A549 (cell line): ENCODE measurements at regions not wholly inside any gene's neighbourhood (a gene's known extent, or its start where the extent isn't known, plus 50 kb on each side); places are given as distances from the start of the nearest gene placed in this dataset.

Experiments used
- ATAC-seq, 2 experiments: fragments of 200-7000 bp in 1 of 2; fragments of >200 bp in 1 of 2; cut with Nextera tagmentation in 1 of 2; cut with Tn5 transposase in 1 of 2; 3 replicates each; pipeline versions ENCODE4 v1.8.0 to v1.9.1; 2018 to 2020; ENCODE audit warnings: mild to moderate bottlenecking in 1 of 2, moderate library complexity in 1 of 2
- CTCF ChIA-PET: fragments of 300-600 bp; sonication (Branson Sonifier 250); formaldehyde crosslinking; extraction: SDS; loops from one replicate; lab custom pipeline; 2021; ENCODE audit warnings: antibody characterized with exemption, inconsistent platforms; lab: Yijun Ruan, JAX
- POLR2A ChIA-PET: fragments of 350-600 bp; formaldehyde crosslinking; extraction: SDS; loops from one replicate; lab custom pipeline; 2021; ENCODE audit warnings: antibody characterized with exemption, inconsistent platforms; lab: Yijun Ruan, JAX
- DNase-seq, 2 experiments: peaks; one replicate each; pipeline versions ENCODE4 v3.0.0 to v3.0.0-alpha.2; 2011 to 2016; ENCODE audit warnings: low read depth in 1 of 2, low spot score in 1 of 2
- FAIRE-seq: peaks from 2 replicates; lab custom pipeline; 2011; peaks lifted over from hg19 to GRCh38; lab: Jason Lieb, UNC
- H3K27ac ChIP-seq, 2 experiments: fragments of >200 bp; sonication (Bioruptor Twin); formaldehyde crosslinking; 3 replicates each; pipeline ENCODE4 v1.5.1; 2016 to 2017
- H3K4me1 ChIP-seq: fragments of >200 bp; sonication (Bioruptor Twin); formaldehyde crosslinking; 3 replicates; pipeline ENCODE4 v1.6.1; 2016
- H3K4me2 ChIP-seq: fragments of >200 bp; sonication (Bioruptor Twin); formaldehyde crosslinking; 3 replicates; pipeline ENCODE4 v1.6.1; 2016
- H3K4me3 ChIP-seq: fragments of >200 bp; sonication (Bioruptor Twin); formaldehyde crosslinking; 3 replicates; pipeline ENCODE4 v1.5.1; 2016
- H3K9me3 ChIP-seq: fragments of >200 bp; sonication (Bioruptor Twin); formaldehyde crosslinking; 3 replicates; pipeline ENCODE4 v1.6.1; 2016
- CEBPB ChIP-seq, 2 experiments: fragments of >200 bp in 1 of 2; sonication (Bioruptor Twin) in 1 of 2; formaldehyde crosslinking in 1 of 2; IDR thresholded peaks; 2 replicates each; pipeline ENCODE4 v1.6.1; 2012 to 2016
- FOSB ChIP-seq: fragments of 250-450 bp; sonication (Bioruptor Pico); IDR thresholded peaks from 2 replicates; pipeline ENCODE4 v1.5.0; 2020; ENCODE audit warnings: mild to moderate bottlenecking, moderate library complexity
- FOXS1 ChIP-seq: fragments of 250-450 bp; sonication (Bioruptor Pico); IDR thresholded peaks from 2 replicates; pipeline ENCODE4 v1.5.0; 2020; ENCODE audit warnings: mild to moderate bottlenecking, moderate library complexity
- GATA3 ChIP-seq: IDR thresholded peaks from 2 replicates; pipeline ENCODE4 v1.6.1; 2012; ENCODE audit warnings: borderline replicate concordance
- HDAC2 ChIP-seq: fragments of 200-600 bp; sonication (generic); IDR thresholded peaks from 2 replicates; pipeline ENCODE4 v1.6.1; 2016
- HEYL ChIP-seq: fragments of 250-450 bp; sonication (Bioruptor Pico); IDR thresholded peaks from 2 replicates; pipeline ENCODE4 v1.8.0; 2021; ENCODE audit warnings: mild to moderate bottlenecking, moderate library complexity
- HOXB5 ChIP-seq: fragments of 250-450 bp; sonication (Bioruptor Pico); IDR thresholded peaks from 2 replicates; pipeline ENCODE4 v1.5.0; 2020; ENCODE audit warnings: mild to moderate bottlenecking, moderate library complexity
- NFE2L2 ChIP-seq: fragments of 150-350 bp; conservative IDR thresholded peaks from 2 replicates; pipeline ENCODE4 v1.6.1; 2014; ENCODE audit warnings: low read length
- NPAS2 ChIP-seq: fragments of 250-450 bp; sonication (Bioruptor Pico); IDR thresholded peaks from 2 replicates; pipeline ENCODE4 v1.8.0; 2022; ENCODE audit warnings: mild to moderate bottlenecking, moderate library complexity, borderline replicate concordance
- RAD21 ChIP-seq, 2 experiments: fragments of >200 bp in 1 of 2; sonication (Bioruptor Twin) in 1 of 2; formaldehyde crosslinking in 1 of 2; IDR thresholded peaks in 1 of 2; conservative IDR thresholded peaks in 1 of 2; 2 replicates in 1 of 2; 3 replicates in 1 of 2; pipeline ENCODE4 v1.6.1; 2012 to 2018; ENCODE audit warnings: inconsistent platforms in 1 of 2
- RCOR1 ChIP-seq: fragments of 150-350 bp; IDR thresholded peaks from 2 replicates; pipeline ENCODE4 v1.6.1; 2014; ENCODE audit warnings: antibody characterized with exemption, low read length, low read depth
- RFX5 ChIP-seq: fragments of 450-650 bp; IDR thresholded peaks from 2 replicates; pipeline ENCODE4 v1.7.1; 2014; ENCODE audit warnings: antibody characterized with exemption, mild to moderate bottlenecking, moderate library complexity
- SREBF2 ChIP-seq: fragments of 450-650 bp; IDR thresholded peaks from 2 replicates; pipeline ENCODE4 v1.6.1; 2014; ENCODE audit warnings: mild to moderate bottlenecking, moderate library complexity
- TFCP2L1 ChIP-seq: fragments of 250-450 bp; sonication (Bioruptor Pico); IDR thresholded peaks from 2 replicates; pipeline ENCODE4 v1.5.0; 2021; ENCODE audit warnings: mild to moderate bottlenecking
- USF2 ChIP-seq: fragments of 450-650 bp; IDR thresholded peaks from 2 replicates; pipeline ENCODE4 v1.6.1; 2014; ENCODE audit warnings: antibody characterized with exemption
- ZC3H11A ChIP-seq: fragments of 450-650 bp; IDR thresholded peaks from 2 replicates; pipeline ENCODE4 v1.6.1; 2014; ENCODE audit warnings: antibody characterized with exemption, mild to moderate bottlenecking
- ZSCAN20 ChIP-seq: fragments of 250-450 bp; sonication (Bioruptor Pico); IDR thresholded peaks from 2 replicates; pipeline ENCODE4 v1.8.0; 2022; ENCODE audit warnings: mild to moderate bottlenecking, moderate library complexity
- WGBS: methylation state at CpG from one replicate; pipeline ENCODE4 v1.1.6; 2017; ENCODE audit errors: missing lambda C conversion rate; 5-methylcytosine and 5-hydroxymethylcytosine counted together
- small RNA-seq, 6 experiments: library from RNA; depleted of rRNA; stranded (forward); fragments of <200 nt; gene quantifications; one replicate each; pipeline ENCODE3, GENCODE V24; 2012
- TF ChIP-seq, protein P1 (sequence below): IDR thresholded peaks from 2 replicates; pipeline ENCODE4 v1.6.1; 2012
- TF ChIP-seq, protein P2 (sequence below): fragments of 250-450 bp; sonication (Bioruptor Pico); IDR thresholded peaks from 2 replicates; pipeline ENCODE4 v1.5.0; 2020; ENCODE audit warnings: low read depth, mild to moderate bottlenecking, moderate library complexity
- TF ChIP-seq, protein P3 (sequence below): fragments of >200 bp; sonication (Bioruptor Twin); formaldehyde crosslinking; IDR thresholded peaks from 2 replicates; pipeline ENCODE4 v1.6.1; 2016
- TF ChIP-seq, protein P4 (sequence below): fragments of >200 bp; sonication (Bioruptor Twin); formaldehyde crosslinking; IDR thresholded peaks from 3 replicates; pipeline ENCODE4 v1.6.1; 2016

DNA sequence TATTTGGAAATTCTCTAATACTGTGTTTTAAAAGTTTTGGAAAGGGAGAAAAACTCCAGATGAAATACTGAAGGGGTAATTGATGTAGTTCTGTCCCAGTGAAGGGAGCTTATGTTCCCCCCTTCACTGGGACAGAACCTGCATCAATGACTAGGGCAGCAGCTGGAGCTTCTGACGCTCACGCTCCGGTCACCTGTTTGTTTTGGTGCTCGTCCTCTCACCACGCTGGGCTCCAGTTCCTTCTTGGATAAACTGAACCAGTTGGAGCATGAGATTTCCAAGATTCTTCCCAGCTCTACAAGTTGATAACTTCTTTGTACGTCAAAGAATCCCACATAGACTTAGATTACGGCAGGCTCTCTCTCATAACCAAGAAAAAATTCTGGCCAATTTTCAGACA is 51.4 kb upstream of the HNRNPU start:
- H3K9me3 ChIP-seq, result no peaks in the 10 kb centered on the region
- FAIRE-seq, result no peak
- H3K4me1 ChIP-seq, result peaks cover 4% of the 10 kb centered on the region; the same call in 1 of the 3 replicates
- 87% methylated on average over 7 of the region's 7 CpGs for WGBS
- ChIA-PET CTCF (interaction anchor here (0.6 to 1.4 kb wide), 2 partner anchors 54 to 71 kb away, joined by 3 to 4 read pairs; a partner anchor contains a TSS), POLR2A (no interaction called here)
- no peak for TF ChIP-seq TFCP2L1 (CRISPR knock-in tag)
- TF ChIP-seq NPAS2 (CRISPR knock-in tag), result no peak
- TF ChIP-seq NFE2L2, result no peak
- TF ChIP-seq SREBF2, result no peak
- TF ChIP-seq ZC3H11A, result no peak
- TF ChIP-seq HOXB5 (CRISPR knock-in tag), result no peak
- TF ChIP-seq, protein P1, sequence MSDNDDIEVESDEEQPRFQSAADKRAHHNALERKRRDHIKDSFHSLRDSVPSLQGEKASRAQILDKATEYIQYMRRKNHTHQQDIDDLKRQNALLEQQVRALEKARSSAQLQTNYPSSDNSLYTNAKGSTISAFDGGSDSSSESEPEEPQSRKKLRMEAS, result no peak
- TF ChIP-seq FOSB, result no peak
- TF ChIP-seq RAD21 (conservative IDR thresholded peaks at IDR 0.05 in 1 of 2, IDR thresholded peaks at IDR 0.05 in 1 of 2), result no peak
- no peak for TF ChIP-seq RFX5
- no peak overlapping the region for H3K4me3 ChIP-seq
- DNase-seq, result no peak
- no peak overlapping the region for H3K27ac ChIP-seq
- no peak for ATAC-seq
- no peak overlapping the region for H3K4me2 ChIP-seq

- Histone ChIP-seq H3K4me2 (no peak overlapping the region), H3K4me3 (no peak overlapping the region), H3K9me3 (no peaks in the 10 kb centered on the region), H3K4me1 (peaks cover 4% of the 10 kb centered on the region; the same call in 1 of the 3 replicates), H3K27ac (no peak overlapping the region)
- WGBS, result 81% methylated on average over 4 of the region's 4 CpGs
- ChIA-PET POLR2A (no interaction called here), CTCF (interaction anchor here (1.4 kb wide), 1 partner anchor 55 kb away, joined by 3 read pairs; a partner anchor contains a TSS)
- no peak for FAIRE-seq
- DNase-seq, result no peak
- TF ChIP-seq, protein P2, sequence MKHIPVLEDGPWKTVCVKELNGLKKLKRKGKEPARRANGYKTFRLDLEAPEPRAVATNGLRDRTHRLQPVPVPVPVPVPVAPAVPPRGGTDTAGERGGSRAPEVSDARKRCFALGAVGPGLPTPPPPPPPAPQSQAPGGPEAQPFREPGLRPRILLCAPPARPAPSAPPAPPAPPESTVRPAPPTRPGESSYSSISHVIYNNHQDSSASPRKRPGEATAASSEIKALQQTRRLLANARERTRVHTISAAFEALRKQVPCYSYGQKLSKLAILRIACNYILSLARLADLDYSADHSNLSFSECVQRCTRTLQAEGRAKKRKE (CRISPR knock-in tag), result no peak
- TF ChIP-seq CEBPB (IDR thresholded peaks at IDR 0.05), result no peak
- TF ChIP-seq, protein P3, sequence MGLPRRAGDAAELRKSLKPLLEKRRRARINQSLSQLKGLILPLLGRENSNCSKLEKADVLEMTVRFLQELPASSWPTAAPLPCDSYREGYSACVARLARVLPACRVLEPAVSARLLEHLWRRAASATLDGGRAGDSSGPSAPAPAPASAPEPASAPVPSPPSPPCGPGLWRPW, result no peak
- no peak for TF ChIP-seq ZSCAN20 (CRISPR knock-in tag)
- TF ChIP-seq FOXS1 (CRISPR knock-in tag), result no peak
- TF ChIP-seq, protein P1, result no peak
- TF ChIP-seq HEYL, result no peak
- TF ChIP-seq RAD21 (conservative IDR thresholded peaks at IDR 0.05 in 1 of 2, IDR thresholded peaks at IDR 0.05 in 1 of 2), result no peak
- TF ChIP-seq HDAC2, result no peak
- TF ChIP-seq ZC3H11A, result no peak
- no peak for TF ChIP-seq USF2
- TF ChIP-seq, protein P4, sequence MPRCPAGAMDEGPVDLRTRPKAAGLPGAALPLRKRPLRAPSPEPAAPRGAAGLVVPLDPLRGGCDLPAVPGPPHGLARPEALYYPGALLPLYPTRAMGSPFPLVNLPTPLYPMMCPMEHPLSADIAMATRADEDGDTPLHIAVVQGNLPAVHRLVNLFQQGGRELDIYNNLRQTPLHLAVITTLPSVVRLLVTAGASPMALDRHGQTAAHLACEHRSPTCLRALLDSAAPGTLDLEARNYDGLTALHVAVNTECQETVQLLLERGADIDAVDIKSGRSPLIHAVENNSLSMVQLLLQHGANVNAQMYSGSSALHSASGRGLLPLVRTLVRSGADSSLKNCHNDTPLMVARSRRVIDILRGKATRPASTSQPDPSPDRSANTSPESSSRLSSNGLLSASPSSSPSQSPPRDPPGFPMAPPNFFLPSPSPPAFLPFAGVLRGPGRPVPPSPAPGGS, result no peak
- no peak for TF ChIP-seq RCOR1
- no peak for TF ChIP-seq NFE2L2
- TF ChIP-seq GATA3, result no peak
- ATAC-seq, result no peak
Observed at GRCh38 chr1:244914761-244915160, 50.4 kb upstream of the HNRNPU start.

Small RNA genes in the stretch of these regions (small RNA-seq; reads per million reads assigned to genes)
- gene RNU6-1089P, result 0 to 2.1 (median 0.98) reads per million in 6 experiments
- gene RNU6-947P, result 0 reads per million in 6 experiments
- gene RNU6-999P, result 0 to 0.78 (median 0) reads per million in 6 experiments
